MM.1S (cell line): ENCODE measurements at regions not wholly inside any gene's neighbourhood (a gene's known extent, or its start where the extent isn't known, plus 50 kb on each side); places are given as distances from the start of the nearest gene placed in this dataset.

Experiments used
- DNase-seq: peaks from one replicate; pipeline ENCODE4 v3.0.0-alpha.2; 2015
- H2AFZ ChIP-seq: fragments of 300-600 bp; sonication (generic); 2 replicates; pipeline ENCODE4 v1.6.0; 2016; ENCODE audit warnings: antibody characterized with exemption, low read length
- H3F3A ChIP-seq: fragments of 300-600 bp; sonication (generic); 2 replicates; pipeline ENCODE4 v1.6.1; 2016; ENCODE audit warnings: mild to moderate bottlenecking, antibody characterized with exemption, low read length, moderate library complexity, mixed read lengths; ENCODE audit not compliant: insufficient read depth
- H3K27ac ChIP-seq: fragments of 300-600 bp; sonication (generic); 2 replicates; pipeline ENCODE4 v1.5.1; 2016; ENCODE audit warnings: mild to moderate bottlenecking, low read length
- H3K27me3 ChIP-seq: fragments of 300-600 bp; sonication (generic); replicated peaks from 2 replicates; pipeline ENCODE4 v1.6.0; 2016; ENCODE audit warnings: low read length; ENCODE audit not compliant: insufficient read depth
- H3K36me3 ChIP-seq: fragments of 300-600 bp; sonication (generic); replicated peaks from 2 replicates; pipeline ENCODE4 v1.6.1; 2016; ENCODE audit warnings: mild to moderate bottlenecking, low read length, mixed read lengths; ENCODE audit not compliant: insufficient read depth
- H3K4me1 ChIP-seq: fragments of 300-600 bp; sonication (generic); 2 replicates; pipeline ENCODE4 v1.6.1; 2016; ENCODE audit warnings: low read length, mixed read lengths
- H3K4me2 ChIP-seq: fragments of 300-600 bp; sonication (generic); 2 replicates; pipeline ENCODE4 v1.6.0; 2016; ENCODE audit warnings: low read depth, low read length
- H3K4me3 ChIP-seq: fragments of 300-600 bp; sonication (generic); 2 replicates; pipeline ENCODE4 v1.5.1; 2016; ENCODE audit warnings: low read length, mixed read lengths
- H3K79me2 ChIP-seq: fragments of 300-600 bp; sonication (generic); 2 replicates; pipeline ENCODE4 v1.6.1; 2016; ENCODE audit warnings: mixed run types, low read length, mixed read lengths
- H3K9ac ChIP-seq: fragments of 300-600 bp; sonication (generic); 2 replicates; pipeline ENCODE4 v1.6.1; 2016; ENCODE audit warnings: low read length, mixed read lengths
- H3K9me2 ChIP-seq: fragments of 300-600 bp; sonication (generic); replicated peaks from 2 replicates; pipeline ENCODE4 v1.6.1; 2016; ENCODE audit warnings: mild to moderate bottlenecking, low read length, mixed read lengths; ENCODE audit not compliant: insufficient read depth
- H3K9me3 ChIP-seq: fragments of 300-600 bp; sonication (generic); replicated peaks from 2 replicates; pipeline ENCODE4 v1.6.1; 2016; ENCODE audit warnings: mild to moderate bottlenecking, low read length, mixed read lengths; ENCODE audit not compliant: insufficient read depth
- H4K20me1 ChIP-seq: fragments of 300-600 bp; sonication (generic); 2 replicates; pipeline ENCODE4 v1.6.1; 2016; ENCODE audit warnings: mild to moderate bottlenecking, low read length, moderate library complexity, mixed read lengths; ENCODE audit not compliant: insufficient read depth
- CTCF ChIP-seq: fragments of 300-600 bp; sonication (generic); IDR thresholded peaks from 2 replicates; pipeline ENCODE4 v1.5.1; 2016; ENCODE audit warnings: antibody characterized with exemption, low read length, mixed read lengths
- EZH2 ChIP-seq: fragments of 300-600 bp; sonication (generic); optimal IDR thresholded peaks from 2 replicates; pipeline ENCODE3; 2017; ENCODE audit warnings: low read depth, mild to moderate bottlenecking, antibody characterized with exemption, low read length, mixed read lengths
- EZH2phosphoT487 ChIP-seq: fragments of 300-600 bp; sonication (generic); IDR thresholded peaks from 2 replicates; pipeline ENCODE4 v1.6.1; 2018; ENCODE audit warnings: antibody characterized with exemption, low read length

- no peak for DNase-seq
- no peak for TF ChIP-seq EZH2
- TF ChIP-seq CTCF: no peak
- no peak for TF ChIP-seq EZH2phosphoT487
These were observed 90.3 kb upstream of the TRIM24 start for GRCh38 chr7:138369797-138370196.

GRCh38 chr7:138370956-138371355 lies 89.1 kb upstream of the TRIM24 start:
- H3K9ac ChIP-seq: no peak overlapping the region
- no peaks in the 10 kb centered on the region for H3F3A ChIP-seq
- DNase-seq: no peak
- H3K27ac ChIP-seq: no peak overlapping the region
- no peaks in the 10 kb centered on the region for H3K4me1 ChIP-seq
- no peaks in the 10 kb centered on the region for H4K20me1 ChIP-seq
- no peaks in the 10 kb centered on the region for H3K27me3 ChIP-seq
- H3K4me2 ChIP-seq: no peak overlapping the region
- no peak overlapping the region for H3K4me3 ChIP-seq
- no peaks in the 10 kb centered on the region for H3K9me2 ChIP-seq
- H2AFZ ChIP-seq: no peak overlapping the region
- no peaks in the 10 kb centered on the region for H3K79me2 ChIP-seq
- H3K9me3 ChIP-seq: no peaks in the 10 kb centered on the region
- H3K36me3 ChIP-seq: no peaks in the 10 kb centered on the region
- TF ChIP-seq EZH2phosphoT487 (no peak), EZH2 (no peak), CTCF (no peak)

More at GRCh38 chr7:138369797-138370196, 90.3 kb upstream of the TRIM24 start:
- Histone ChIP-seq H3K9me2 (no peaks in the 10 kb centered on the region), H3F3A (no peaks in the 10 kb centered on the region), H3K4me1 (no peaks in the 10 kb centered on the region), H3K27ac (no peak overlapping the region), H3K9ac (no peak overlapping the region), H3K9me3 (no peaks in the 10 kb centered on the region), H3K4me2 (no peak overlapping the region), H2AFZ (no peak overlapping the region), H3K27me3 (no peaks in the 10 kb centered on the region), H3K36me3 (no peaks in the 10 kb centered on the region), H3K79me2 (no peaks in the 10 kb centered on the region), H3K4me3 (no peak overlapping the region), H4K20me1 (no peaks in the 10 kb centered on the region)

GRCh38 chr7:138374119-138374693 lies 85.9 kb upstream of the TRIM24 start:
- Histone ChIP-seq H3K36me3 (no peaks in the 10 kb centered on the region), H3K4me3 (no peak overlapping the region), H2AFZ (no peak overlapping the region), H3K4me2 (no peak overlapping the region), H3K9me3 (no peaks in the 10 kb centered on the region), H3F3A (no peaks in the 10 kb centered on the region), H4K20me1 (no peaks in the 10 kb centered on the region), H3K4me1 (no peaks in the 10 kb centered on the region), H3K9ac (no peak overlapping the region), H3K79me2 (no peaks in the 10 kb centered on the region), H3K27ac (no peak overlapping the region), H3K9me2 (no peaks in the 10 kb centered on the region), H3K27me3 (no peaks in the 10 kb centered on the region)
- DNase-seq: no peak
- TF ChIP-seq EZH2 (no peak), EZH2phosphoT487 (no peak), CTCF (no peak)
